Loucy (cell line): ENCODE measurements at regions not wholly inside any gene's neighbourhood (a gene's known extent, or its start where the extent isn't known, plus 50 kb on each side); places are given as distances from the start of the nearest gene placed in this dataset.

Experiments
- EZH2phosphoT487 ChIP-seq: fragments of 200-600 bp; IDR thresholded peaks from 2 replicates; pipeline ENCODE4 v1.6.1; 2018; ENCODE audit warnings: antibody characterized with exemption, mild to moderate bottlenecking, moderate library complexity, borderline replicate concordance
- TF ChIP-seq, protein P1 (sequence below): fragments of 200-600 bp; sonication (generic); conservative IDR thresholded peaks from 2 replicates; pipeline ENCODE4 v1.5.1; 2014; ENCODE audit warnings: mild to moderate bottlenecking, antibody characterized with exemption, low read length

DNA sequence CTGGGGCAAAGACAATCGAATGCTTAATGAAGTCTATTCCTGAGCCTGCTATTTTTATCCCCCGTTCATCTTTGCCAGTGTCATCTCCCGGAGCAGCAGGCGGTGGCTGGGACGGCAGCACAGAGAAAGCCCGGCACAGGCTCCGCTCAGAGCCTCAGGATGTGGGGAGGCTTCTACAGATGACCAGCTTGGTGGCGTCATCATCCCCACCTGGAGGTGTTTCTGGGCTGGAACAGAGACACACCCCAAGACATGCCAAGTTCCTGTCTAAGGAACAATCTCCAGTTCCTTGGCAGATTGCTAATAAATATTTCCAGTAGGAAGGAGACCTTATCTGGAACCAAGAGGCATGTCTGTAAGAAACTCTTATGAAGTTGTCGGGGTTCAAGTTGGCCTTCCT, 552.4 kb upstream of the MGMT start:
- TF ChIP-seq, protein P1, sequence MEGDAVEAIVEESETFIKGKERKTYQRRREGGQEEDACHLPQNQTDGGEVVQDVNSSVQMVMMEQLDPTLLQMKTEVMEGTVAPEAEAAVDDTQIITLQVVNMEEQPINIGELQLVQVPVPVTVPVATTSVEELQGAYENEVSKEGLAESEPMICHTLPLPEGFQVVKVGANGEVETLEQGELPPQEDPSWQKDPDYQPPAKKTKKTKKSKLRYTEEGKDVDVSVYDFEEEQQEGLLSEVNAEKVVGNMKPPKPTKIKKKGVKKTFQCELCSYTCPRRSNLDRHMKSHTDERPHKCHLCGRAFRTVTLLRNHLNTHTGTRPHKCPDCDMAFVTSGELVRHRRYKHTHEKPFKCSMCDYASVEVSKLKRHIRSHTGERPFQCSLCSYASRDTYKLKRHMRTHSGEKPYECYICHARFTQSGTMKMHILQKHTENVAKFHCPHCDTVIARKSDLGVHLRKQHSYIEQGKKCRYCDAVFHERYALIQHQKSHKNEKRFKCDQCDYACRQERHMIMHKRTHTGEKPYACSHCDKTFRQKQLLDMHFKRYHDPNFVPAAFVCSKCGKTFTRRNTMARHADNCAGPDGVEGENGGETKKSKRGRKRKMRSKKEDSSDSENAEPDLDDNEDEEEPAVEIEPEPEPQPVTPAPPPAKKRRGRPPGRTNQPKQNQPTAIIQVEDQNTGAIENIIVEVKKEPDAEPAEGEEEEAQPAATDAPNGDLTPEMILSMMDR, result no peak
- no peak for TF ChIP-seq EZH2phosphoT487
